Colon (tissue), 2 donors: ENCODE measurements at regions not wholly inside any gene's neighbourhood (a gene's known extent, or its start where the extent isn't known, plus 50 kb on each side); places are given as distances from the start of the nearest gene placed in this dataset.
"Not testable (repeated sequence)": the region's sequence is repeated elsewhere in the genome, so short reads cannot be mapped to it uniquely, and the experiment has no call there.

Experiments
- FAIRE-seq: peaks from 2 replicates; lab custom pipeline; 2012; peaks lifted over from hg19 to GRCh38; lab: Jason Lieb, UNC
- donor health status: control.
- donor health status: control.

- FAIRE-seq = no peak
Measured at GRCh38 chr4:163077680-163078079, 89.0 kb downstream of the NAF1 start.

GRCh38 chr4:163072222-163072621 is 94.5 kb downstream of the NAF1 start:
- no peak for FAIRE-seq

GRCh38 chr4:163071308-163071707 is 95.4 kb downstream of the NAF1 start:
- FAIRE-seq = no peak

GRCh38 chr4:163070023-163070422 is 96.7 kb downstream of the NAF1 start:
- FAIRE-seq = no peak

- FAIRE-seq = no peak
Measured at GRCh38 chr4:163063891-163064290, 102.8 kb downstream of the NAF1 start.

GRCh38 chr4:163048447-163048846 is 118.2 kb downstream of the NAF1 start:
- no peak for FAIRE-seq

- FAIRE-seq = no peak
Measured at GRCh38 chr4:163042306-163042705, 124.4 kb downstream of the NAF1 start.

GRCh38 chr4:163017135-163017534 is 149.6 kb downstream of the NAF1 start:
- FAIRE-seq = no peak

GRCh38 chr4:163012816-163013215 is 153.9 kb downstream of the NAF1 start:
- FAIRE-seq = no peak

- FAIRE-seq = no peak
Measured at GRCh38 chr4:163003979-163004378, 162.7 kb downstream of the NAF1 start.

- FAIRE-seq = no peak
Measured at GRCh38 chr4:162988530-162988929, 178.2 kb downstream of the NAF1 start.

- no peak for FAIRE-seq
Measured at GRCh38 chr4:162985131-162985530, 181.6 kb downstream of the NAF1 start.

- FAIRE-seq = no peak
Measured at GRCh38 chr4:162984621-162985020, 182.1 kb downstream of the NAF1 start.

- no peak for FAIRE-seq
Measured at GRCh38 chr4:162981823-162982222, 184.9 kb downstream of the NAF1 start.

- FAIRE-seq = no peak
Measured at GRCh38 chr4:162978398-162978797, 188.3 kb downstream of the NAF1 start.

GRCh38 chr4:162977788-162978187 is 188.9 kb downstream of the NAF1 start:
- FAIRE-seq = no peak

GRCh38 chr4:162972661-162973330 is 193.9 kb downstream of the NAF1 start:
- no peak for FAIRE-seq

- no peak for FAIRE-seq
Measured at GRCh38 chr4:162969194-162969593, 197.5 kb downstream of the NAF1 start.

GRCh38 chr4:162965978-162966377 is 200.7 kb downstream of the NAF1 start:
- FAIRE-seq = not testable (repeated sequence)

GRCh38 chr4:162959046-162959445 is 207.6 kb downstream of the NAF1 start:
- no peak for FAIRE-seq

GRCh38 chr4:162957521-162958143 is 209.1 kb downstream of the NAF1 start:
- no peak for FAIRE-seq

- FAIRE-seq = no peak
Measured at GRCh38 chr4:162954976-162955375, 211.7 kb downstream of the NAF1 start.

GRCh38 chr4:162952232-162952631 is 214.5 kb downstream of the NAF1 start:
- no peak for FAIRE-seq

GRCh38 chr4:162945713-162946112 is 221.0 kb downstream of the NAF1 start:
- FAIRE-seq = no peak
